ENCODE measurements at regions not wholly inside any gene's neighbourhood (a gene's known extent, or its start where the extent isn't known, plus 50 kb on each side); places are given as distances from the start of the nearest gene placed in this dataset.

GRCh38 chr11:32030875-32031503, 59.9 kb upstream of the RCN1 start:
- TF ChIP-seq CTCF (IDR thresholded peaks at IDR 0.05; ENCODE audit: low read depth, low read length, missing control alignments) = no peak
- DNase-seq (ENCODE audit: low read depth) = no peak
- H3K4me3 ChIP-seq (ENCODE audit: low read depth, low read length) = no peak overlapping the region

- DNase-seq (ENCODE audit: low read depth) = no peak
- H3K4me3 ChIP-seq (ENCODE audit: low read depth, low read length) = no peak overlapping the region
- no peak for TF ChIP-seq CTCF (IDR thresholded peaks at IDR 0.05; ENCODE audit: low read depth, low read length, missing control alignments)
Observed at GRCh38 chr11:32029721-32030120, 61.2 kb upstream of the RCN1 start.

- no peak for DNase-seq (ENCODE audit: low read depth)
- TF ChIP-seq CTCF (IDR thresholded peaks at IDR 0.05; ENCODE audit: low read depth, low read length, missing control alignments) = no peak
- H3K4me3 ChIP-seq (ENCODE audit: low read depth, low read length) = no peak overlapping the region
Observed at GRCh38 chr11:32028201-32028600, 62.7 kb upstream of the RCN1 start.

- DNase-seq (ENCODE audit: low read depth) = no peak
- TF ChIP-seq CTCF (IDR thresholded peaks at IDR 0.05; ENCODE audit: low read depth, low read length, missing control alignments) = no peak
- H3K4me3 ChIP-seq (ENCODE audit: low read depth, low read length) = no peak overlapping the region
Observed at GRCh38 chr11:32026766-32027165, 64.1 kb upstream of the RCN1 start.

- no peak for DNase-seq (ENCODE audit: low read depth)
- TF ChIP-seq CTCF (IDR thresholded peaks at IDR 0.05; ENCODE audit: low read depth, low read length, missing control alignments) = no peak
- H3K4me3 ChIP-seq (ENCODE audit: low read depth, low read length) = no peak overlapping the region
Observed at GRCh38 chr11:32024948-32025347, 65.9 kb upstream of the RCN1 start.

GRCh38 chr11:32023370-32024305, 67.2 kb upstream of the RCN1 start:
- TF ChIP-seq CTCF (IDR thresholded peaks at IDR 0.05; ENCODE audit: low read depth, low read length, missing control alignments) = no peak
- no peak for DNase-seq (ENCODE audit: low read depth)
- H3K4me3 ChIP-seq (ENCODE audit: low read depth, low read length) = no peak overlapping the region
